ENCODE measurements at regions not wholly inside any gene's neighbourhood (a gene's known extent, or its start where the extent isn't known, plus 50 kb on each side); places are given as distances from the start of the nearest gene placed in this dataset.
A peak's percentile ranks its signal among the peaks of the same experiment; 100 is the strongest.

DNA sequence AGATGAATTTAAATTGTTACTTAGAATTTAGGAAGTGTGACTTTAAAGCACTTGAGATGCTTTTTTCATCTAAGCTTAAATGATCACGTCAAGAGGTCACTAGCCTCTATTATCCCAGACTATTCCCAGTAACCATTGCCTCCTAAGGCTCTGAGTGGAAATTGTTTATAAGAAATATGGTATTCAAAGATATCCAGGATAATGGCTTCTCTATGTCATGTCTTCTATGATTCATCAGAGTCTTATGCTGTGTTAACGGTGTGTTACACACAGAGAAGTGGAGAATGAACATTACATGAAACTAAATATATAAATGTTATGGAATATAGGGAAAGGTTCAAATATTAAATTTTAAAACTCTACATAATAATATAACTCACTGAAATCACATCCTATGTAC is 79.8 kb upstream of the NBEA start:
- ATAC-seq: no peak
- TF ChIP-seq TCF4 (CRISPR knock-in tag; IDR thresholded peaks at IDR 0.05; ENCODE audit: borderline replicate concordance) (no peak), TOX (CRISPR knock-in tag; IDR thresholded peaks at IDR 0.05; ENCODE audit: borderline replicate concordance) (no peak), ZNF70 (CRISPR knock-in tag; IDR thresholded peaks at IDR 0.05) (no peak)
- TF ChIP-seq, protein P1, sequence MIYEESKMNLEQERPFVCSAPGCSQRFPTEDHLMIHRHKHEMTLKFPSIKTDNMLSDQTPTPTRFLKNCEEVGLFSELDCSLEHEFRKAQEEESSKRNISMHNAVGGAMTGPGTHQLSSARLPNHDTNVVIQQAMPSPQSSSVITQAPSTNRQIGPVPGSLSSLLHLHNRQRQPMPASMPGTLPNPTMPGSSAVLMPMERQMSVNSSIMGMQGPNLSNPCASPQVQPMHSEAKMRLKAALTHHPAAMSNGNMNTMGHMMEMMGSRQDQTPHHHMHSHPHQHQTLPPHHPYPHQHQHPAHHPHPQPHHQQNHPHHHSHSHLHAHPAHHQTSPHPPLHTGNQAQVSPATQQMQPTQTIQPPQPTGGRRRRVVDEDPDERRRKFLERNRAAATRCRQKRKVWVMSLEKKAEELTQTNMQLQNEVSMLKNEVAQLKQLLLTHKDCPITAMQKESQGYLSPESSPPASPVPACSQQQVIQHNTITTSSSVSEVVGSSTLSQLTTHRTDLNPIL (CRISPR knock-in tag; IDR thresholded peaks at IDR 0.05; ENCODE audit: low read depth): no peak
- TF ChIP-seq, protein P2, sequence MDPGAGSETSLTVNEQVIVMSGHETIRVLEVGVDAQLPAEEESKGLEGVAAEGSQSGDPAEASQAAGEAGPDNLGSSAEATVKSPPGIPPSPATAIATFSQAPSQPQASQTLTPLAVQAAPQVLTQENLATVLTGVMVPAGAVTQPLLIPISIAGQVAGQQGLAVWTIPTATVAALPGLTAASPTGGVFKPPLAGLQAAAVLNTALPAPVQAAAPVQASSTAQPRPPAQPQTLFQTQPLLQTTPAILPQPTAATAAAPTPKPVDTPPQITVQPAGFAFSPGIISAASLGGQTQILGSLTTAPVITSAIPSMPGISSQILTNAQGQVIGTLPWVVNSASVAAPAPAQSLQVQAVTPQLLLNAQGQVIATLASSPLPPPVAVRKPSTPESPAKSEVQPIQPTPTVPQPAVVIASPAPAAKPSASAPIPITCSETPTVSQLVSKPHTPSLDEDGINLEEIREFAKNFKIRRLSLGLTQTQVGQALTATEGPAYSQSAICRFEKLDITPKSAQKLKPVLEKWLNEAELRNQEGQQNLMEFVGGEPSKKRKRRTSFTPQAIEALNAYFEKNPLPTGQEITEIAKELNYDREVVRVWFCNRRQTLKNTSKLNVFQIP (CRISPR knock-in tag; IDR thresholded peaks at IDR 0.05; ENCODE audit: borderline replicate concordance, low read depth): no peak

DNA sequence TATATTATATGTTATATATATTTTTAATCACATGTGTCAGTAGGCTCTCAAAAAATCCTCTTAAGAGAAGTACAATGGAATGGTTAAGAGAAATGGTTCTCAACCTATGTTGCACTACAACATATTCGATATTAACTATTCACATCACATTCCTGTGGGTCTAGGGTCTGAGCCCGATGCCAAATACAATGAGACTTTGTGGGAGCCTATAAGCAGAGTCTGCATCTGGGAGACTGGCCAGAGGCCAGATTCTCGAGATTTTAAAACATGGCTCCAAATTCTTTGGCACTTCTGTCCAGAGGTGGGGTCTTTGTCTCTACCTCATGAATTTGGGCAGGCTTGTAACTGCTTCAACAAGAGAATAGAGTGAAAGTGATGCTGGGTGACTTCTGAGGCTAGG is 79.4 kb upstream of the NBEA start:
- no peak for TF ChIP-seq ZFP3 (CRISPR knock-in tag; IDR thresholded peaks at IDR 0.05)
- TF ChIP-seq OSR1 (CRISPR knock-in tag; IDR thresholded peaks at IDR 0.05): no peak
- TF ChIP-seq PPARA (CRISPR knock-in tag; IDR thresholded peaks at IDR 0.05; ENCODE audit: borderline replicate concordance): no peak
- no peak for TF ChIP-seq ESRRG (CRISPR knock-in tag; IDR thresholded peaks at IDR 0.05)
- TF ChIP-seq, protein P3, sequence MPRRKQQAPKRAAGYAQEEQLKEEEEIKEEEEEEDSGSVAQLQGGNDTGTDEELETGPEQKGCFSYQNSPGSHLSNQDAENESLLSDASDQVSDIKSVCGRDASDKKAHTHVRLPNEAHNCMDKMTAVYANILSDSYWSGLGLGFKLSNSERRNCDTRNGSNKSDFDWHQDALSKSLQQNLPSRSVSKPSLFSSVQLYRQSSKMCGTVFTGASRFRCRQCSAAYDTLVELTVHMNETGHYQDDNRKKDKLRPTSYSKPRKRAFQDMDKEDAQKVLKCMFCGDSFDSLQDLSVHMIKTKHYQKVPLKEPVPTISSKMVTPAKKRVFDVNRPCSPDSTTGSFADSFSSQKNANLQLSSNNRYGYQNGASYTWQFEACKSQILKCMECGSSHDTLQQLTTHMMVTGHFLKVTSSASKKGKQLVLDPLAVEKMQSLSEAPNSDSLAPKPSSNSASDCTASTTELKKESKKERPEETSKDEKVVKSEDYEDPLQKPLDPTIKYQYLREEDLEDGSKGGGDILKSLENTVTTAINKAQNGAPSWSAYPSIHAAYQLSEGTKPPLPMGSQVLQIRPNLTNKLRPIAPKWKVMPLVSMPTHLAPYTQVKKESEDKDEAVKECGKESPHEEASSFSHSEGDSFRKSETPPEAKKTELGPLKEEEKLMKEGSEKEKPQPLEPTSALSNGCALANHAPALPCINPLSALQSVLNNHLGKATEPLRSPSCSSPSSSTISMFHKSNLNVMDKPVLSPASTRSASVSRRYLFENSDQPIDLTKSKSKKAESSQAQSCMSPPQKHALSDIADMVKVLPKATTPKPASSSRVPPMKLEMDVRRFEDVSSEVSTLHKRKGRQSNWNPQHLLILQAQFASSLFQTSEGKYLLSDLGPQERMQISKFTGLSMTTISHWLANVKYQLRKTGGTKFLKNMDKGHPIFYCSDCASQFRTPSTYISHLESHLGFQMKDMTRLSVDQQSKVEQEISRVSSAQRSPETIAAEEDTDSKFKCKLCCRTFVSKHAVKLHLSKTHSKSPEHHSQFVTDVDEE (CRISPR knock-in tag; IDR thresholded peaks at IDR 0.05): no peak
- TF ChIP-seq ZNF8 (CRISPR knock-in tag; IDR thresholded peaks at IDR 0.05): no peak
- TF ChIP-seq ARNTL (CRISPR knock-in tag; IDR thresholded peaks at IDR 0.05; ENCODE audit: borderline replicate concordance, low read depth): no peak
- ATAC-seq: no peak

DNA sequence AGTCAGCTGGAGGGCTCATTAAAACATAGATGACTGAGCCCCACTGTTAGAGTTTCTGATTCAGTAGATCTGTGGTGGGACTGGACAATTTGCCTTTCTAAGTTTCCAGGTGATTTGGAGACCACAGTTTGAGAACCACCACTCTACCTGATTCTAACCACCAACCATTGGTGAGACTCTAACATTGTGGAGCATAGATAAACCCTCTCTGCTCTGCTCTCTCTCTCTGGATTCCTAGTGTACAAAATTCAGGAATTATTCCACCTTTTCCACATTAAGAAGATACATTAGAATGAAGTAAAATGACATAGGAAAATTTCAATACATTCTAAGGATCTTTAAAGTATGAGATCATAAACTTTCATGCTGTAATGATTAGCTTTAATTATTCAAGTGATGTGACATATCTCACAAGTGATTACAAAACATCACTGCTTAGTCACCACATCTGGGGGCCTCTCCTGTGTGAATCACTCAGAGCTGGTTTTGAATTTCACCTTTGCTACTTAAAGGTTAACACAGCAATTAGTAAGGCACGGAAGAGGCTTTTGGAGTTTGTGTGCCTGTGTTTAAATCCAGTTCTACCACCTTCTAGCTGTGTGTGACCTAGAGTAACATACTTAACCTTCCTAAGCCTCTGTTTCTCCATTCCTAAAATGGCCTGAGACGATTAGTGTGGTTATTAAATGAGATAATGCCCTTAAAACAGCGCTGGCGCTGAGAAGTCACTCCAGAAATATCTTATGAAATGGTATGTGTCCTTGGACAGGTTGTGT is 78.5 kb upstream of the NBEA start:
- ATAC-seq: peak; percentile 71

More for the DNA sequence above, 78.5 kb upstream of the NBEA start:
- no peak for TF ChIP-seq ZFP3 (CRISPR knock-in tag; IDR thresholded peaks at IDR 0.05)
- TF ChIP-seq ARNTL (CRISPR knock-in tag; IDR thresholded peaks at IDR 0.05; ENCODE audit: borderline replicate concordance, low read depth): no peak
- TF ChIP-seq ESRRG (CRISPR knock-in tag; IDR thresholded peaks at IDR 0.05): no peak
- no peak for TF ChIP-seq ZFP30 (CRISPR knock-in tag; IDR thresholded peaks at IDR 0.05)
- no peak for TF ChIP-seq BACH2 (CRISPR knock-in tag; IDR thresholded peaks at IDR 0.05; ENCODE audit: borderline replicate concordance)
- TF ChIP-seq RARB (CRISPR knock-in tag; IDR thresholded peaks at IDR 0.05): no peak
- TF ChIP-seq, protein P3 (CRISPR knock-in tag; IDR thresholded peaks at IDR 0.05): no peak
- TF ChIP-seq, protein P4, sequence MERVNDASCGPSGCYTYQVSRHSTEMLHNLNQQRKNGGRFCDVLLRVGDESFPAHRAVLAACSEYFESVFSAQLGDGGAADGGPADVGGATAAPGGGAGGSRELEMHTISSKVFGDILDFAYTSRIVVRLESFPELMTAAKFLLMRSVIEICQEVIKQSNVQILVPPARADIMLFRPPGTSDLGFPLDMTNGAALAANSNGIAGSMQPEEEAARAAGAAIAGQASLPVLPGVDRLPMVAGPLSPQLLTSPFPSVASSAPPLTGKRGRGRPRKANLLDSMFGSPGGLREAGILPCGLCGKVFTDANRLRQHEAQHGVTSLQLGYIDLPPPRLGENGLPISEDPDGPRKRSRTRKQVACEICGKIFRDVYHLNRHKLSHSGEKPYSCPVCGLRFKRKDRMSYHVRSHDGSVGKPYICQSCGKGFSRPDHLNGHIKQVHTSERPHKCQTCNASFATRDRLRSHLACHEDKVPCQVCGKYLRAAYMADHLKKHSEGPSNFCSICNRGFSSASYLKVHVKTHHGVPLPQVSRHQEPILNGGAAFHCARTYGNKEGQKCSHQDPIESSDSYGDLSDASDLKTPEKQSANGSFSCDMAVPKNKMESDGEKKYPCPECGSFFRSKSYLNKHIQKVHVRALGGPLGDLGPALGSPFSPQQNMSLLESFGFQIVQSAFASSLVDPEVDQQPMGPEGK (CRISPR knock-in tag; IDR thresholded peaks at IDR 0.05; ENCODE audit: borderline replicate concordance): no peak
- no peak for TF ChIP-seq ZNF565 (CRISPR knock-in tag; conservative IDR thresholded peaks at IDR 0.05; ENCODE audit: low read depth)
- TF ChIP-seq CSDC2 (CRISPR knock-in tag; IDR thresholded peaks at IDR 0.05): no peak
- TF ChIP-seq SNAI2 (CRISPR knock-in tag; IDR thresholded peaks at IDR 0.05): no peak
- no peak for TF ChIP-seq OSR1 (CRISPR knock-in tag; IDR thresholded peaks at IDR 0.05)
- TF ChIP-seq ZNF70 (CRISPR knock-in tag; IDR thresholded peaks at IDR 0.05): no peak
- TF ChIP-seq ISL1 (CRISPR knock-in tag; IDR thresholded peaks at IDR 0.05): no peak
- no peak for TF ChIP-seq ZNF8 (CRISPR knock-in tag; IDR thresholded peaks at IDR 0.05)
- no peak for TF ChIP-seq PPARA (CRISPR knock-in tag; IDR thresholded peaks at IDR 0.05; ENCODE audit: borderline replicate concordance)
- TF ChIP-seq, protein P1 (CRISPR knock-in tag; IDR thresholded peaks at IDR 0.05; ENCODE audit: low read depth): no peak
- TF ChIP-seq, protein P5, sequence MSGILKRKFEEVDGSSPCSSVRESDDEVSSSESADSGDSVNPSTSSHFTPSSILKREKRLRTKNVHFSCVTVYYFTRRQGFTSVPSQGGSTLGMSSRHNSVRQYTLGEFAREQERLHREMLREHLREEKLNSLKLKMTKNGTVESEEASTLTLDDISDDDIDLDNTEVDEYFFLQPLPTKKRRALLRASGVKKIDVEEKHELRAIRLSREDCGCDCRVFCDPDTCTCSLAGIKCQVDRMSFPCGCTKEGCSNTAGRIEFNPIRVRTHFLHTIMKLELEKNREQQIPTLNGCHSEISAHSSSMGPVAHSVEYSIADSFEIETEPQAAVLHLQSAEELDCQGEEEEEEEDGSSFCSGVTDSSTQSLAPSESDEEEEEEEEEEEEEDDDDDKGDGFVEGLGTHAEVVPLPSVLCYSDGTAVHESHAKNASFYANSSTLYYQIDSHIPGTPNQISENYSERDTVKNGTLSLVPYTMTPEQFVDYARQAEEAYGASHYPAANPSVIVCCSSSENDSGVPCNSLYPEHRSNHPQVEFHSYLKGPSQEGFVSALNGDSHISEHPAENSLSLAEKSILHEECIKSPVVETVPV (CRISPR knock-in tag; IDR thresholded peaks at IDR 0.05): no peak
- no peak for TF ChIP-seq TCF4 (CRISPR knock-in tag; IDR thresholded peaks at IDR 0.05; ENCODE audit: borderline replicate concordance)
- no peak for TF ChIP-seq ZC3H10 (CRISPR knock-in tag; IDR thresholded peaks at IDR 0.05)

All from SK-N-SH treated with all-trans-retinoic acid at 6 μM for 48 hours (cell line).